Smooth muscle cell (in vitro differentiated cells): ENCODE measurements at regions not wholly inside any gene's neighbourhood (a gene's known extent, or its start where the extent isn't known, plus 50 kb on each side); places are given as distances from the start of the nearest gene placed in this dataset.

Experiments used
- DNase-seq: peaks from one replicate; lab custom pipeline; 2025; ENCODE audit not compliant: unreplicated experiment; lab: John Stamatoyannopoulos, UW
- H2AFZ ChIP-seq: fragments of 200-600 bp; sonication (generic); 2 replicates; pipeline ENCODE4 v1.6.0; 2016; ENCODE audit warnings: antibody characterized with exemption, low read depth, mild to moderate bottlenecking
- H3F3A ChIP-seq: fragments of 200-600 bp; sonication (generic); 2 replicates; pipeline ENCODE4 v1.6.0; 2017; ENCODE audit warnings: antibody characterized with exemption, low read depth
- H3K27ac ChIP-seq: fragments of 200-600 bp; sonication (generic); 2 replicates; pipeline ENCODE4 v1.5.1; 2016; ENCODE audit warnings: low read depth, mild to moderate bottlenecking
- H3K27me3 ChIP-seq: fragments of 200-600 bp; sonication (generic); 2 replicates; pipeline ENCODE4 v1.6.1; 2016; ENCODE audit warnings: low read depth, mild to moderate bottlenecking
- H3K36me3 ChIP-seq: fragments of 200-600 bp; sonication (generic); 2 replicates; pipeline ENCODE4 v1.5.1; 2016; ENCODE audit warnings: low read depth
- H3K4me1 ChIP-seq: fragments of 200-600 bp; sonication (generic); 2 replicates; pipeline ENCODE4 v1.5.1; 2016; ENCODE audit warnings: low read depth
- H3K4me2 ChIP-seq: fragments of 200-600 bp; sonication (generic); 2 replicates; pipeline ENCODE4 v1.6.0; 2016; ENCODE audit warnings: mild to moderate bottlenecking
- H3K4me3 ChIP-seq: fragments of 200-600 bp; sonication (generic); 2 replicates; pipeline ENCODE4 v1.5.1; 2016; ENCODE audit warnings: mild to moderate bottlenecking
- H3K79me2 ChIP-seq: fragments of 200-600 bp; sonication (generic); 2 replicates; pipeline ENCODE4 v1.6.0; 2016; ENCODE audit warnings: low read depth, mild to moderate bottlenecking
- H3K9ac ChIP-seq: fragments of 200-600 bp; sonication (generic); 2 replicates; pipeline ENCODE4 v1.6.0; 2016; ENCODE audit warnings: low read depth
- H3K9me3 ChIP-seq: fragments of 200-600 bp; sonication (generic); replicated peaks from 2 replicates; pipeline ENCODE4 v1.5.1; 2016; ENCODE audit warnings: low read depth
- H4K20me1 ChIP-seq: fragments of 200-600 bp; sonication (generic); 2 replicates; pipeline ENCODE4 v1.6.0; 2016; ENCODE audit warnings: low read depth
- WGBS: methylation state at CpG from one replicate; pipeline ENCODE4 v1.1.7; 2016; ENCODE audit warnings: low lambda C conversion rate; 5-methylcytosine and 5-hydroxymethylcytosine counted together
- TF ChIP-seq, protein P1 (sequence below): fragments of 200-600 bp; sonication (generic); IDR thresholded peaks from 2 replicates; pipeline ENCODE4 v1.5.1; 2017; ENCODE audit warnings: borderline replicate concordance, mild to moderate bottlenecking, antibody characterized with exemption; ENCODE audit not compliant: insufficient read depth, poor library complexity, severe bottlenecking

GRCh38 chr9:34876096-34876495 lies 82.0 kb upstream of the PHF24 start:
- Histone ChIP-seq H2AFZ (no peak overlapping the region), H3F3A (no peaks in the 10 kb centered on the region), H4K20me1 (no peaks in the 10 kb centered on the region), H3K79me2 (no peaks in the 10 kb centered on the region), H3K9ac (no peak overlapping the region), H3K4me2 (no peak overlapping the region), H3K4me1 (no peaks in the 10 kb centered on the region), H3K36me3 (no peaks in the 10 kb centered on the region), H3K27ac (no peak overlapping the region), H3K4me3 (no peak overlapping the region), H3K27me3 (no peaks in the 10 kb centered on the region), H3K9me3 (no peaks in the 10 kb centered on the region)
- TF ChIP-seq, protein P1, sequence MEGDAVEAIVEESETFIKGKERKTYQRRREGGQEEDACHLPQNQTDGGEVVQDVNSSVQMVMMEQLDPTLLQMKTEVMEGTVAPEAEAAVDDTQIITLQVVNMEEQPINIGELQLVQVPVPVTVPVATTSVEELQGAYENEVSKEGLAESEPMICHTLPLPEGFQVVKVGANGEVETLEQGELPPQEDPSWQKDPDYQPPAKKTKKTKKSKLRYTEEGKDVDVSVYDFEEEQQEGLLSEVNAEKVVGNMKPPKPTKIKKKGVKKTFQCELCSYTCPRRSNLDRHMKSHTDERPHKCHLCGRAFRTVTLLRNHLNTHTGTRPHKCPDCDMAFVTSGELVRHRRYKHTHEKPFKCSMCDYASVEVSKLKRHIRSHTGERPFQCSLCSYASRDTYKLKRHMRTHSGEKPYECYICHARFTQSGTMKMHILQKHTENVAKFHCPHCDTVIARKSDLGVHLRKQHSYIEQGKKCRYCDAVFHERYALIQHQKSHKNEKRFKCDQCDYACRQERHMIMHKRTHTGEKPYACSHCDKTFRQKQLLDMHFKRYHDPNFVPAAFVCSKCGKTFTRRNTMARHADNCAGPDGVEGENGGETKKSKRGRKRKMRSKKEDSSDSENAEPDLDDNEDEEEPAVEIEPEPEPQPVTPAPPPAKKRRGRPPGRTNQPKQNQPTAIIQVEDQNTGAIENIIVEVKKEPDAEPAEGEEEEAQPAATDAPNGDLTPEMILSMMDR, result no peak
- no peak for DNase-seq
- WGBS, result 84% methylated on average over 3 of the region's 3 CpGs

DNA sequence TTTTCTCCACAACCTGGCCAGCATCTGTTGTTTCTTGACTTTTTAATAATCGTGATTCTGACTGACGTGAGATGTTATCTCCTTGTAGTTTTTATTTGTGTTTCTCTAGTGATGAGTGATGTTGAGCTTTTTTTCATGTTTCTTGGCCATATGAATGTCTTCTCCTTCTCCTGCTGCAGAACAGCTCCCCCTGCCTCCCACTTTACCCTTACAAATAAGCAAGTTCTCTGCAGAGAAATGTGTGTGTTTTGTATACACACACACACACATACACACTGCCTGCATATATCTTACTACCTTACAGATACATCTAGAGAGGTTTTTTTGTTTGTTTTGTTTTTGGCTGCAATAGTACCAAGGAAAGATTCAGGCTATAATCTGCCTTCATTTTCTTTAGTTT lies 88.7 kb upstream of the PHF24 start:
- no peak for DNase-seq
- H3K9me3 ChIP-seq, result no peaks in the 10 kb centered on the region
- no peaks in the 10 kb centered on the region for H3F3A ChIP-seq
- H3K4me2 ChIP-seq, result no peak overlapping the region
- no peaks in the 10 kb centered on the region for H3K27me3 ChIP-seq
- H3K9ac ChIP-seq, result no peak overlapping the region
- no peaks in the 10 kb centered on the region for H3K79me2 ChIP-seq
- no peak overlapping the region for H2AFZ ChIP-seq
- H3K36me3 ChIP-seq, result no peaks in the 10 kb centered on the region
- H3K27ac ChIP-seq, result no peak overlapping the region
- 45% methylated on average over 2 of the region's 2 CpGs for WGBS
- TF ChIP-seq, protein P1, result peak; percentile 11
- H3K4me1 ChIP-seq, result no peaks in the 10 kb centered on the region
- no peak overlapping the region for H3K4me3 ChIP-seq
- H4K20me1 ChIP-seq, result no peaks in the 10 kb centered on the region

- Histone ChIP-seq H3K4me2 (no peak overlapping the region), H3K9me3 (no peaks in the 10 kb centered on the region), H3K9ac (no peak overlapping the region), H4K20me1 (no peaks in the 10 kb centered on the region), H3K27me3 (no peaks in the 10 kb centered on the region), H3F3A (no peaks in the 10 kb centered on the region), H2AFZ (no peak overlapping the region), H3K4me3 (no peak overlapping the region), H3K36me3 (no peaks in the 10 kb centered on the region), H3K4me1 (no peaks in the 10 kb centered on the region), H3K27ac (no peak overlapping the region), H3K79me2 (no peaks in the 10 kb centered on the region)
- DNase-seq, result no peak
- TF ChIP-seq, protein P1, result no peak
These were observed 91.5 kb upstream of the PHF24 start for GRCh38 chr9:34866614-34867013.

DNA sequence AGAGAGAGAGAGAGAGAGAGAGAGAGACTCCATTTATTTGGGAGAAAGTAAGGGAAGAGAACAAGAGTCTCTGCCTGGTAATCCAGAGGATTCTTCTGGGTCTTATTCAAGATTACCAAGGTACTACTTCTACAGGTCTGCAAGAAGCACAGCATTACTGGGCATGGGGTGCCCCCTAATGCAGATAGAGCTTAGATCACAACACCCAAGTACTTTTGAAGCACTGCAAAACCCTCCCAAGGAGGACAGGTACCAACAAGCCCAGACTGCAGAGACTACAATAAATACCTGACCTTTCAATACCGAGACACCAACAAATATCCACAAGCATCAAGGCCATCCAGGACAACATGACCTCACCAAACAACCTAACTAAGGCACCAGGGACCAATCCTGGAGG lies 94.7 kb upstream of the PHF24 start:
- TF ChIP-seq, protein P1, result no peak
- WGBS, result 41% methylated on average over 1 of the region's 1 CpG
- H4K20me1 ChIP-seq, result no peaks in the 10 kb centered on the region

More for the DNA sequence above, 94.7 kb upstream of the PHF24 start:
- no peak overlapping the region for H3K4me2 ChIP-seq
- no peak for DNase-seq
- H3K79me2 ChIP-seq, result no peaks in the 10 kb centered on the region
- H3K4me1 ChIP-seq, result no peaks in the 10 kb centered on the region
- no peak overlapping the region for H3K9ac ChIP-seq
- no peak overlapping the region for H2AFZ ChIP-seq
- H3F3A ChIP-seq, result no peaks in the 10 kb centered on the region
- H3K27ac ChIP-seq, result no peak overlapping the region
- H3K27me3 ChIP-seq, result no peaks in the 10 kb centered on the region
- H3K36me3 ChIP-seq, result no peaks in the 10 kb centered on the region
- H3K9me3 ChIP-seq, result no peaks in the 10 kb centered on the region
- no peak overlapping the region for H3K4me3 ChIP-seq
